Endothelial cell of umbilical vein (primary cell): ENCODE measurements at regions not wholly inside any gene's neighbourhood (a gene's known extent, or its start where the extent isn't known, plus 50 kb on each side); places are given as distances from the start of the nearest gene placed in this dataset.

Source experiments
- BruUV-seq: library from RNA; stranded (reverse); fragments of 400-500 nt; replicated peaks from 2 replicates; lab custom pipeline; 2021; lab: Mats Ljungman, UMichigan
- CTCF ChIA-PET: fragments of 300-600, 350-600 bp; sonication (Branson Sonifier 250); formaldehyde crosslinking; loops from one replicate; lab custom pipeline; 2021; ENCODE audit warnings: antibody characterized with exemption, inconsistent platforms; lab: Charles Lee
- POLR2A ChIA-PET: fragments of 300-600, 350-600 bp; sonication (Branson Sonifier 250); formaldehyde crosslinking; loops from one replicate; lab custom pipeline; 2021; ENCODE audit warnings: antibody characterized with exemption, inconsistent platforms; lab: Charles Lee
- DNase-seq: peaks from one replicate; pipeline ENCODE4 v3.0.0-alpha.2; 2011; ENCODE audit warnings: low read depth, low spot score
- FAIRE-seq: peaks from 2 replicates; lab custom pipeline; 2011; peaks lifted over from hg19 to GRCh38; lab: Jason Lieb, UNC
- H2AFZ ChIP-seq: 2 replicates; pipeline ENCODE4 v1.6.0; 2012; ENCODE audit warnings: low read depth, low read length, control low read depth, inconsistent platforms
- H3K27ac ChIP-seq: 2 replicates; pipeline ENCODE4 v1.5.1; 2011; ENCODE audit warnings: low read depth, mild to moderate bottlenecking, control low read depth, low read length, moderate library complexity; ENCODE audit not compliant: insufficient read depth
- H3K27me3 ChIP-seq, 2 experiments: 2 replicates each; pipeline versions ENCODE4 v1.6.0 to v1.6.1; 2011; ENCODE audit warnings: low read length in 2 of 2, mixed read lengths in 1 of 2; ENCODE audit not compliant: control insufficient read depth in 2 of 2, insufficient read depth in 2 of 2
- H3K36me3 ChIP-seq, 2 experiments: 2 replicates in 1 of 2; 3 replicates in 1 of 2; pipeline ENCODE4 v1.5.1; 2011; ENCODE audit warnings: low read length in 2 of 2, mild to moderate bottlenecking in 1 of 2, moderate library complexity in 1 of 2; ENCODE audit not compliant: control insufficient read depth in 2 of 2, insufficient read depth in 2 of 2; ENCODE audit errors: extremely low read depth in 1 of 2
- H3K4me1 ChIP-seq: 3 replicates; pipeline ENCODE4 v1.5.1; 2011; ENCODE audit warnings: mild to moderate bottlenecking, low read length; ENCODE audit not compliant: control insufficient read depth, insufficient read depth; ENCODE audit errors: extremely low read depth
- H3K4me2 ChIP-seq: 2 replicates; pipeline ENCODE4 v1.6.1; 2011; ENCODE audit warnings: low read length, control low read depth, mixed read lengths; ENCODE audit not compliant: insufficient read depth
- H3K4me3 ChIP-seq, 3 experiments: fragments of 200-600 bp in 1 of 3; sonication (generic), shearing (Covaris generic) in 1 of 3; replicated peaks in 1 of 3; 2 replicates each; pipeline ENCODE4 v1.5.1; 2011 to 2016; ENCODE audit warnings: control low read depth in 3 of 3, low read length in 3 of 3, mild to moderate bottlenecking in 2 of 3, inconsistent platforms in 1 of 3, low read depth in 1 of 3, moderate library complexity in 1 of 3; ENCODE audit not compliant: insufficient read depth in 1 of 3
- H3K79me2 ChIP-seq: 2 replicates; pipeline ENCODE4 v1.6.0; 2012; ENCODE audit warnings: low read length, inconsistent platforms; ENCODE audit not compliant: control insufficient read depth, insufficient read depth
- H3K9ac ChIP-seq: replicated peaks from 2 replicates; pipeline ENCODE3; 2011; ENCODE audit warnings: low read length, control low read depth; ENCODE audit not compliant: insufficient read depth; ENCODE audit errors: extremely low read depth
- H3K9me1 ChIP-seq: replicated peaks from 3 replicates; pipeline ENCODE4 v1.6.0; 2011; ENCODE audit warnings: mild to moderate bottlenecking, low read length; ENCODE audit not compliant: control insufficient read depth, insufficient read depth; ENCODE audit errors: extremely low read depth
- H3K9me3 ChIP-seq: replicated peaks from 2 replicates; pipeline ENCODE4 v1.5.1; 2012; ENCODE audit warnings: low read length, inconsistent platforms; ENCODE audit not compliant: control insufficient read depth, insufficient read depth
- H4K20me1 ChIP-seq: replicated peaks from 2 replicates; pipeline ENCODE3; 2011; ENCODE audit warnings: mild to moderate bottlenecking, low read length; ENCODE audit not compliant: control insufficient read depth, insufficient read depth; ENCODE audit errors: extremely low read depth
- CTCF ChIP-seq, 2 donors: IDR thresholded peaks; 1 replicate in 1 of 2; 2 replicates in 1 of 2; pipeline ENCODE4 v1.5.1; 2011; ENCODE audit warnings: low read length in 2 of 2, mild to moderate bottlenecking in 2 of 2, moderate library complexity in 2 of 2, control low read depth in 1 of 2, inconsistent platforms in 1 of 2, low read depth in 1 of 2; ENCODE audit not compliant: insufficient read depth in 1 of 2; ENCODE audit errors: extremely low read depth in 1 of 2
- EZH2 ChIP-seq: IDR thresholded peaks from 2 replicates; pipeline ENCODE4 v1.6.1; 2012; ENCODE audit warnings: borderline replicate concordance, low read depth, mild to moderate bottlenecking, moderate library complexity, low read length, inconsistent platforms; ENCODE audit not compliant: severe bottlenecking
- FOS ChIP-seq: IDR thresholded peaks from 2 replicates; pipeline ENCODE4 v1.6.1; 2011; ENCODE audit warnings: mild to moderate bottlenecking, low read length, moderate library complexity, borderline replicate concordance; ENCODE audit not compliant: insufficient read depth
- GATA2 ChIP-seq: IDR thresholded peaks from 2 replicates; pipeline ENCODE4 v1.7.0; 2011; ENCODE audit warnings: low read depth, mild to moderate bottlenecking, moderate library complexity, mixed read lengths, low read length; ENCODE audit not compliant: insufficient read length, insufficient read depth
- JUN ChIP-seq: IDR thresholded peaks from 2 replicates; pipeline ENCODE4 v1.6.1; 2011; ENCODE audit warnings: borderline replicate concordance, low read depth; ENCODE audit not compliant: insufficient read length, insufficient read depth
- MAX ChIP-seq: IDR thresholded peaks from 2 replicates; pipeline ENCODE4 v1.6.1; 2011; ENCODE audit not compliant: insufficient read depth, insufficient read length
- MYC ChIP-seq: IDR thresholded peaks from one replicate; pipeline ENCODE4 v1.6.1; 2011; ENCODE audit warnings: mild to moderate bottlenecking, low read depth, low read length
- POLR2A ChIP-seq: IDR thresholded peaks from 2 replicates; pipeline ENCODE4 v1.6.1; 2012; ENCODE audit warnings: low read depth, mild to moderate bottlenecking, control low read depth, low read length
- POLR2AphosphoS5 ChIP-seq: IDR thresholded peaks from 2 replicates; pipeline ENCODE4 v1.6.1; 2012; ENCODE audit warnings: low read depth, mild to moderate bottlenecking, control low read depth, low read length, moderate library complexity; ENCODE audit not compliant: insufficient read depth
- dilution Hi-C: fragments of 300-500 bp; cut with MboI; formaldehyde crosslinking; loops from one replicate; pipeline ENCODE4 v1.15.0; 2019; ENCODE audit warnings: low sequenced_read_pairs; ENCODE audit not compliant: extremely low pct_ligation_motif_present
- intact Hi-C: fragments of 100-400 bp; cut with micrococcal nuclease; formaldehyde crosslinking; loops from one replicate; pipeline ENCODE4 v1.10.0; 2022

- dilution Hi-C loops, result no loop called here
- Histone ChIP-seq H3K9me1 (no peaks in the 10 kb centered on the region), H3K4me3 (no peak overlapping the region), H2AFZ (no peak overlapping the region), H4K20me1 (no peaks in the 10 kb centered on the region), H3K9ac (no peak overlapping the region), H3K4me2 (no peak overlapping the region), H3K36me3 (no peaks in the 10 kb centered on the region), H3K27ac (no peak overlapping the region), H3K4me1 (no peaks in the 10 kb centered on the region), H3K9me3 (no peaks in the 10 kb centered on the region), H3K27me3 (no peaks in the 10 kb centered on the region), H3K79me2 (no peaks in the 10 kb centered on the region)
- TF ChIP-seq FOS (no peak), JUN (no peak), CTCF (IDR thresholded peaks at IDR 0.05; ENCODE audit: extremely low read depth in 1 of 2, insufficient read depth in 1 of 2, low read depth in 1 of 2, low read length in 2 of 2) (no peak), MYC (no peak), EZH2 (no peak), MAX (no peak), POLR2A (no peak), GATA2 (no peak), POLR2AphosphoS5 (no peak)
- no peak for DNase-seq
- intact Hi-C loops, result no loop called here
- no TSS peak for BruUV-seq
- ChIA-PET POLR2A (no interaction called here), CTCF (no interaction called here)
- no peak for FAIRE-seq
Measured at GRCh38 chr1:168386949-168387586, 106.4 kb downstream of the TBX19 start.
